MM.1S (cell line): ENCODE measurements at regions not wholly inside any gene's neighbourhood (a gene's known extent, or its start where the extent isn't known, plus 50 kb on each side); places are given as distances from the start of the nearest gene placed in this dataset.

Source experiments
- CTCF ChIP-seq: fragments of 300-600 bp; sonication (generic); IDR thresholded peaks from 2 replicates; pipeline ENCODE4 v1.5.1; 2016; ENCODE audit warnings: antibody characterized with exemption, low read length, mixed read lengths
- EZH2 ChIP-seq: fragments of 300-600 bp; sonication (generic); optimal IDR thresholded peaks from 2 replicates; pipeline ENCODE3; 2017; ENCODE audit warnings: low read depth, mild to moderate bottlenecking, antibody characterized with exemption, low read length, mixed read lengths
- EZH2phosphoT487 ChIP-seq: fragments of 300-600 bp; sonication (generic); IDR thresholded peaks from 2 replicates; pipeline ENCODE4 v1.6.1; 2018; ENCODE audit warnings: antibody characterized with exemption, low read length

DNA sequence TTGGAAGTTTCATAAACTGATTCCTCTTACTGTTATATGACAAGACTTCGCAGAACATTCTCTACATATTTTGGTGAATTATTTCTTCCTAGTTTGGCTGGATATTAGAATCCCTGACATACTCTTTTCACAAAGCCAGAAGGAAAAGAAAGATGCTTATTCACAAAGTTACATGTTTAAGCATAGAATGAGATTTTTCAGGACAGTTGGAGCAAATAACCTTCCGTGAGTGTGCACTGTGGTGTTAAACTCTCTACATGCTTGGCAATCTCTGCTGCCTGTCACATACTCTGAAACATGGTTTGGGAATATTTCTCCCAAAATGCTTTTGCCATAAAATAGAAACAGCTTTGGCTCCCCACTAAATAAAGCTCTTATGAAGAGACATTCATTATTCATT, 230.0 kb upstream of the MTNR1B start:
- TF ChIP-seq CTCF (no peak), EZH2 (no peak), EZH2phosphoT487 (no peak)
